ENCODE measurements at regions not wholly inside any gene's neighbourhood (a gene's known extent, or its start where the extent isn't known, plus 50 kb on each side); places are given as distances from the start of the nearest gene placed in this dataset.

GRCh38 chr11:105548359-105548758 is 61.5 kb upstream of the GRIA4 start:
- BruUV-seq (replicated peaks): no TSS peak
- no peaks in the 10 kb centered on the region for H4K20me1 ChIP-seq (replicated peaks; ENCODE audit: control insufficient read depth, insufficient read depth, low read length)
- in situ Hi-C loops (cut with MboI) (no loop called here), intact Hi-C loops (cut with micrococcal nuclease) (no loop called here)
- H3K27me3 ChIP-seq (ENCODE audit: control insufficient read depth in 2 of 2, insufficient read depth in 2 of 2, low read length in 2 of 2): no peaks in the 10 kb centered on the region
- no peak overlapping the region for H3K9ac ChIP-seq (ENCODE audit: insufficient read depth in 1 of 2, low read depth in 2 of 2, low read length in 2 of 2)
- H3K79me2 ChIP-seq (ENCODE audit: control insufficient read depth, insufficient read depth, low read length): no peaks in the 10 kb centered on the region
- H2AFZ ChIP-seq (ENCODE audit: low read depth, low read length): no peak overlapping the region
- H3K4me2 ChIP-seq (ENCODE audit: insufficient read depth, low read length): no peak overlapping the region
- no peak for FAIRE-seq
- no peak overlapping the region for H3K27ac ChIP-seq (ENCODE audit: extremely low read depth, low read depth, low read length)
- no peak overlapping the region for H3K4me3 ChIP-seq
- H3K4me1 ChIP-seq (replicated peaks in 1 of 2; ENCODE audit: control insufficient read depth in 2 of 2, insufficient read depth in 2 of 2, low read length in 2 of 2): no peaks in the 10 kb centered on the region
- no peak for ATAC-seq
- no peaks in the 10 kb centered on the region for H3K36me3 ChIP-seq (ENCODE audit: control insufficient read depth, insufficient read depth, low read length)
- CTCF ChIA-PET (ENCODE audit: low intra/inter-chr PET ratio): no interaction called here
- POLR2A ChIA-PET: no interaction called here
- no peaks in the 10 kb centered on the region for H3K9me1 ChIP-seq (ENCODE audit: control insufficient read depth, insufficient read depth, low read length)
- 0% methylated on average over 3 of the region's 3 CpGs for WGBS (ENCODE audit: insufficient coverage, low coverage, missing lambda C conversion rate)
- no peak for TF ChIP-seq HDGF (IDR thresholded peaks at IDR 0.05)
- no peak for DNase-seq (ENCODE audit: extremely low read depth in 1 of 4, low spot score in 3 of 4)
- no peaks in the 10 kb centered on the region for H3K9me3 ChIP-seq (replicated peaks; ENCODE audit: control insufficient read depth, insufficient read depth, low read depth, low read length)

- H3K79me2 ChIP-seq (ENCODE audit: control insufficient read depth, insufficient read depth, low read length): no peaks in the 10 kb centered on the region
- ChIA-PET CTCF (ENCODE audit: low intra/inter-chr PET ratio) (no interaction called here), POLR2A (no interaction called here)
- no peak for ATAC-seq
- no peaks in the 10 kb centered on the region for H3K4me1 ChIP-seq (replicated peaks in 1 of 2; ENCODE audit: control insufficient read depth in 2 of 2, insufficient read depth in 2 of 2, low read length in 2 of 2)
- in situ Hi-C loops (cut with MboI) (no loop called here), intact Hi-C loops (cut with micrococcal nuclease) (no loop called here)
- H3K36me3 ChIP-seq (ENCODE audit: control insufficient read depth, insufficient read depth, low read length): no peaks in the 10 kb centered on the region
- no peak overlapping the region for H2AFZ ChIP-seq (ENCODE audit: low read depth, low read length)
- no peak overlapping the region for H3K27ac ChIP-seq (ENCODE audit: extremely low read depth, low read depth, low read length)
- H4K20me1 ChIP-seq (replicated peaks; ENCODE audit: control insufficient read depth, insufficient read depth, low read length): no peaks in the 10 kb centered on the region
- no peak for FAIRE-seq
- H3K9me3 ChIP-seq (replicated peaks; ENCODE audit: control insufficient read depth, insufficient read depth, low read depth, low read length): no peaks in the 10 kb centered on the region
- H3K9me1 ChIP-seq (ENCODE audit: control insufficient read depth, insufficient read depth, low read length): no peaks in the 10 kb centered on the region
- no peaks in the 10 kb centered on the region for H3K27me3 ChIP-seq (ENCODE audit: control insufficient read depth in 2 of 2, insufficient read depth in 2 of 2, low read length in 2 of 2)
- 0% methylated on average over 3 of the region's 3 CpGs for WGBS (ENCODE audit: insufficient coverage, low coverage, missing lambda C conversion rate)
- TF ChIP-seq MCM5 (IDR thresholded peaks at IDR 0.05; ENCODE audit: low read depth) (no peak), HINFP (tag; conservative IDR thresholded peaks at IDR 0.05; ENCODE audit: low read depth) (no peak), CHD4 (IDR thresholded peaks at IDR 0.05; ENCODE audit: insufficient read depth, insufficient replicate concordance, low read depth, low read length, poor library complexity, severe bottlenecking) (no peak), EP300 (IDR thresholded peaks at IDR 0.05; ENCODE audit: low read length) (no peak)
- no TSS peak for BruUV-seq (replicated peaks)
- H3K9ac ChIP-seq (ENCODE audit: insufficient read depth in 1 of 2, low read depth in 2 of 2, low read length in 2 of 2): no peak overlapping the region
- H3K4me3 ChIP-seq: no peak overlapping the region
- no peak for DNase-seq (ENCODE audit: extremely low read depth in 1 of 4, low spot score in 3 of 4)
- H3K4me2 ChIP-seq (ENCODE audit: insufficient read depth, low read length): no peak overlapping the region
Observed at GRCh38 chr11:105538588-105538987, 71.3 kb upstream of the GRIA4 start.
